Liver (tissue), 3 donors: ENCODE measurements at regions not wholly inside any gene's neighbourhood (a gene's known extent, or its start where the extent isn't known, plus 50 kb on each side); places are given as distances from the start of the nearest gene placed in this dataset.

Source experiments
- ATF3 ChIP-seq: IDR thresholded peaks from 2 replicates; pipeline ENCODE4 v1.6.1; 2016; ENCODE audit warnings: antibody characterized with exemption
- CTCF ChIP-seq: fragments of 150-350 bp; IDR thresholded peaks from 2 replicates; pipeline ENCODE4 v1.5.1; 2017; ENCODE audit warnings: improper control_type of control experiment, low read depth, low read length; ENCODE audit not compliant: missing input control
- EGR1 ChIP-seq, 2 donors: IDR thresholded peaks; 2 replicates each; pipeline ENCODE4 v1.6.1; 2016 to 2018; ENCODE audit warnings: antibody characterized with exemption in 2 of 2, low read depth in 2 of 2
- FOXA1 ChIP-seq: IDR thresholded peaks from 2 replicates; pipeline ENCODE4 v1.6.1; 2016; ENCODE audit warnings: antibody characterized with exemption
- GABPA ChIP-seq, 2 donors: IDR thresholded peaks in 1 of 2; conservative IDR thresholded peaks in 1 of 2; 2 replicates each; pipeline ENCODE4 v1.6.1; 2016; ENCODE audit warnings: antibody characterized with exemption in 2 of 2, mild to moderate bottlenecking in 1 of 2, moderate library complexity in 1 of 2
- HNF4A ChIP-seq, 2 donors: conservative IDR thresholded peaks; 2 replicates each; pipeline ENCODE4 v1.6.1; 2016; ENCODE audit warnings: antibody characterized with exemption in 2 of 2, mild to moderate bottlenecking in 2 of 2
- RAD21 ChIP-seq, 2 donors: IDR thresholded peaks; 2 replicates each; pipeline ENCODE4 v1.6.1; 2016; ENCODE audit warnings: antibody characterized with exemption in 2 of 2, mild to moderate bottlenecking in 2 of 2
- SP1 ChIP-seq: IDR thresholded peaks from 2 replicates; pipeline ENCODE4 v1.6.1; 2018; ENCODE audit warnings: antibody characterized with exemption, mild to moderate bottlenecking
- YY1 ChIP-seq: IDR thresholded peaks from 2 replicates; pipeline ENCODE4 v1.6.1; 2016; ENCODE audit warnings: antibody characterized with exemption, mild to moderate bottlenecking
- donor health status: healthy.
- donor health status: healthy.

- TF ChIP-seq CTCF = no peak
- no peak for TF ChIP-seq EGR1 (IDR thresholded peaks at IDR 0.05; ENCODE audit: low read depth in 2 of 2)
- no peak for TF ChIP-seq HNF4A (conservative IDR thresholded peaks at IDR 0.05)
- no peak for TF ChIP-seq FOXA1
- TF ChIP-seq GABPA (IDR thresholded peaks at IDR 0.05 in 1 of 2, conservative IDR thresholded peaks at IDR 0.05 in 1 of 2) = no peak
- TF ChIP-seq SP1 = no peak
- no peak for TF ChIP-seq YY1
- TF ChIP-seq ATF3 = no peak
- no peak for TF ChIP-seq RAD21 (IDR thresholded peaks at IDR 0.05)
Observed at GRCh38 chr2:22011048-22011447, 887.3 kb downstream of the TDRD15 start.
